GM12892 (cell line): ENCODE measurements at regions not wholly inside any gene's neighbourhood (a gene's known extent, or its start where the extent isn't known, plus 50 kb on each side); places are given as distances from the start of the nearest gene placed in this dataset.
"Not testable (repeated sequence)": the region's sequence is repeated elsewhere in the genome, so short reads cannot be mapped to it uniquely, and the experiment has no call there.

Source experiments
- POLR2A ChIP-seq: IDR thresholded peaks from 2 replicates; pipeline ENCODE4 v1.6.1; 2011; ENCODE audit warnings: low read depth, low read length, control low read depth
- TAF1 ChIP-seq: IDR thresholded peaks from 2 replicates; pipeline ENCODE4 v1.6.1; 2011; ENCODE audit warnings: low read depth, mild to moderate bottlenecking, control low read depth, low read length, borderline replicate concordance

GRCh38 chr1:91207691-91208090 is 185.9 kb upstream of the ZNF644 start:
- TF ChIP-seq POLR2A, TAF1: not testable (repeated sequence)
